Fibroblast of pulmonary artery (primary cell): ENCODE measurements at regions not wholly inside any gene's neighbourhood (a gene's known extent, or its start where the extent isn't known, plus 50 kb on each side); places are given as distances from the start of the nearest gene placed in this dataset.

Source experiments
- DNase-seq: peaks from one replicate; pipeline ENCODE4 v3.0.0-alpha.2; 2010; ENCODE audit warnings: low read depth
- H3K4me3 ChIP-seq: replicated peaks from 2 replicates; pipeline ENCODE4 v1.5.1; 2011; ENCODE audit warnings: low read depth, mild to moderate bottlenecking, control low read depth, low read length, moderate library complexity
- CTCF ChIP-seq: IDR thresholded peaks from 2 replicates; pipeline ENCODE4 v1.5.1; 2011; ENCODE audit warnings: mild to moderate bottlenecking, control low read depth, low read length, inconsistent platforms; ENCODE audit errors: missing control alignments

DNA sequence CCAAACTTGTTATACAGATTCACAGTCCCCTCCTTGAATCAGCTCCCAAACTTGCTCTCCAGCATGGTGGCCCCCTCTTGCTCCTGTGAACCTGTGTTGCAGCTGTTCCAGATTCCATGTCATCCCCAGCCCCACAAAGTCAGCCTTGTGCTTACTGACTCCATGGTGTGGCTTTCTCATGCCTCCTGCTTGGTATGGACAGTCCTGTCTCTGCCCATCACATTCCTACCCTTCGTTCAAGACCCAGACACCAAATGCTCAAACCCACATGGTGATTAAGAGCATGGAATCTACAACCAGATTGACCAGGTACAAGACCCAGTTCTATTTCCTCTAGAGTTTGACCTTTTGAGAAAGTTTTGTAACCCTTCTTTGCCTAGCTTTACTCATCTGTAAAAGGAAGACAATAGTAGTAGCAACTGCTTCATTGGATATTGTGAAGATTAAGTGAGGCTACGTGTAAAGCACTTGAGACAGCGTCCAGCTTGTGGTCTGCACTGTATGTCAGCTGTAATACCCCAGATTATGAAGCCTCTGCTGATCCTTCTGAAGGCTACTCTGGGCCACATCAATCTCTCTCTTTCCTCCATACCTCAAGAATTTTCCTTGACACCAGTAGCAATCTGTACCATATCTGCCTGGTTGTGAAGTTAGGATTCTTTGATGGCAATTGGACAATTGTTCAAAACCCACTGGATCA, 146.4 kb upstream of the HAAO start:
- no peak overlapping the region for H3K4me3 ChIP-seq
- no peak for TF ChIP-seq CTCF
- no peak for DNase-seq

- H3K4me3 ChIP-seq = no peak overlapping the region
- no peak for TF ChIP-seq CTCF
- DNase-seq = no peak
These were observed 144.9 kb upstream of the HAAO start for GRCh38 chr2:42937171-42937875.

- H3K4me3 ChIP-seq = no peak overlapping the region
- TF ChIP-seq CTCF = no peak
- DNase-seq = no peak
These were observed 143.6 kb upstream of the HAAO start for GRCh38 chr2:42935692-42936671.

DNA sequence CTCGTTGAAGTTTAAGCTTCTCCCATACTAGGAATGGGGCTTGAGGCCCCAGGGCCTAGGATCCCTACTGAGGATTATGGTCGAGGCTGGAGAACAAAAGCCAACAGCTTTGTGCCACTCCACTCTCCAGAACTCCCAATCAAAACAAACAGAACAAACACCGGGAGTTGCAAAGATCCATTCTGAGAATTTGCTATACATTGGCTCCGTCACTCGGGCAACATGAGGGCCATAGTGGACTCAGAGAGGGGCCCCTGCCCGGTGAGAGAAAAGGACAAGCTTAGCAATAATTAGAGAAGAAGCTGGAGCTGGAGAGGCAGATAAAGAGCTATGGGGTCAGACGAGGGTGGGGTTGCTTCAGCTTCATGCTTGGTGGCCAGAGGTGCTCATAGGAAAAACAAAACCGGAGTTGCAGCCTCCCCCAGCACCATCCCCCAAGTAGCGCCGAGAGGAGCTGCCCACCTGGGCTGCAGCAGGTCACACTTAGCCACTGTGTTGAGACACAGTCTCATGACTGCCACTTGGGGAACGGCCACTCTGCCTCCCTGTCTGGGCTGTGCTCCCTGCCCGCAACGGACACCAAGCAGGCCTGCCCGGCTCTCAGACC, 142.3 kb upstream of the HAAO start:
- no peak for DNase-seq
- TF ChIP-seq CTCF = no peak
- no peak overlapping the region for H3K4me3 ChIP-seq

- H3K4me3 ChIP-seq = no peak overlapping the region
- no peak for DNase-seq
- TF ChIP-seq CTCF = no peak
These were observed 141.5 kb upstream of the HAAO start for GRCh38 chr2:42933824-42934254.
